ENCODE measurements at regions not wholly inside any gene's neighbourhood (a gene's known extent, or its start where the extent isn't known, plus 50 kb on each side); places are given as distances from the start of the nearest gene placed in this dataset.

GRCh38 chr5:82699737-82700136, 377.5 kb downstream of the TMEM167A start:
- no peak for DNase-seq (ENCODE audit: low spot score)
- no peak for TF ChIP-seq CTCF (conservative IDR thresholded peaks at IDR 0.05; ENCODE audit: low read depth)
- CTCF ChIA-PET: no interaction called here
- H3K27ac ChIP-seq: no peak overlapping the region
- POLR2A ChIA-PET (ENCODE audit: low non-redundant PET): no interaction called here

- POLR2A ChIA-PET (ENCODE audit: low non-redundant PET): no interaction called here
- CTCF ChIA-PET: interaction anchor here (0.7 kb wide), 1 partner anchor 644 kb away, joined by 3 read pairs; no protein-coding TSS in a partner anchor
- TF ChIP-seq CTCF (conservative IDR thresholded peaks at IDR 0.05; ENCODE audit: low read depth): no peak
- DNase-seq (ENCODE audit: low spot score): no peak
- no peak overlapping the region for H3K27ac ChIP-seq
These were observed 379.2 kb downstream of the TMEM167A start for GRCh38 chr5:82698026-82698425.

GRCh38 chr5:82694711-82695285, 382.4 kb downstream of the TMEM167A start:
- ChIA-PET CTCF (interaction anchor here (0.6 kb wide), 1 partner anchor 745 kb away, joined by 3 read pairs; no protein-coding TSS in a partner anchor), POLR2A (ENCODE audit: low non-redundant PET) (no interaction called here)
- TF ChIP-seq CTCF (conservative IDR thresholded peaks at IDR 0.05; ENCODE audit: low read depth): no peak
- no peak overlapping the region for H3K27ac ChIP-seq
- no peak for DNase-seq (ENCODE audit: low spot score)

- CTCF ChIA-PET: interaction anchor here (0.6 kb wide), 1 partner anchor 389 kb away, joined by 3 read pairs; no protein-coding TSS in a partner anchor
- DNase-seq (ENCODE audit: low spot score): no peak
- POLR2A ChIA-PET (ENCODE audit: low non-redundant PET): no interaction called here
These were observed 384.4 kb downstream of the TMEM167A start for GRCh38 chr5:82692826-82693225.

GRCh38 chr5:82684659-82685058, 392.5 kb downstream of the TMEM167A start:
- no peak for DNase-seq (ENCODE audit: low spot score)
- TF ChIP-seq CTCF (conservative IDR thresholded peaks at IDR 0.05; ENCODE audit: low read depth): no peak
- CTCF ChIA-PET: interaction anchor here (0.6 kb wide), 1 partner anchor 1290 kb away, joined by 3 read pairs; no protein-coding TSS in a partner anchor
- H3K27ac ChIP-seq: no peak overlapping the region
- POLR2A ChIA-PET (ENCODE audit: low non-redundant PET): no interaction called here

More at GRCh38 chr5:82692826-82693225, 384.4 kb downstream of the TMEM167A start:
- no peak overlapping the region for H3K27ac ChIP-seq
- TF ChIP-seq CTCF (conservative IDR thresholded peaks at IDR 0.05; ENCODE audit: low read depth): no peak

GRCh38 chr5:82684165-82684564, 393.0 kb downstream of the TMEM167A start:
- no peak for DNase-seq (ENCODE audit: low spot score)
- H3K27ac ChIP-seq: no peak overlapping the region
- ChIA-PET POLR2A (ENCODE audit: low non-redundant PET) (no interaction called here), CTCF (no interaction called here)
- TF ChIP-seq CTCF (conservative IDR thresholded peaks at IDR 0.05; ENCODE audit: low read depth): no peak
